ENCODE measurements at regions not wholly inside any gene's neighbourhood (a gene's known extent, or its start where the extent isn't known, plus 50 kb on each side); places are given as distances from the start of the nearest gene placed in this dataset.

DNA sequence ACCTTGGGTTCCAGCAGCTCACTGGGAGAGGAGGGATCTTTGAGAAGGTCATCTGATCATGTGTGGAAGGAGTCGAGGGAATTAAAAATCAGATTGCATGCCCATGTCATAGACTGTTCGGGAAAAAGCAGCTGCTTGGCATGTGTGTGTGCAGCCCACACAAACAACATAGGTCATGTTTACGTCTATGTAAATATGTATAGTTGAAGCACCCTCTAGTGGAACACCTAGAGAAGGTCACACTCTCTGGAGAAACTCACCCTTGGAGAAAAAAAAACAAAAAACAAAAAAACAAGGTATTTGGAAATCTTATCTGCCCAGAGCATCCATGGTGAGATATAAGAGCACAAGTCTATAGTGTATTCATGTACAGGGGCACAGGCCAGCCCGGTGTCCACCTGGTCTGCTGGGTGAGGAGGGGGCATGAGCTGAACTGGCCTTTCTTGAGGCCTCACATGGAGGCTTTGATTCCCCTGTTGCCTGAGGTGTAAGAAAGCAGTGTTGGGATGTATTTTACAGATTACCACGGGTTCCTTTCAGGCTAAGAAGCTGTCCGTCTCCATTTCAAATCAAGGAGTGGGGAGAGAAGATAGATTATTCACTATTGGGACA, 98.0 kb downstream of the NPY start:
- no peak for DNase-seq
- TF ChIP-seq POLR2A (IDR thresholded peaks at IDR 0.05): no peak
- TF ChIP-seq, protein P1, sequence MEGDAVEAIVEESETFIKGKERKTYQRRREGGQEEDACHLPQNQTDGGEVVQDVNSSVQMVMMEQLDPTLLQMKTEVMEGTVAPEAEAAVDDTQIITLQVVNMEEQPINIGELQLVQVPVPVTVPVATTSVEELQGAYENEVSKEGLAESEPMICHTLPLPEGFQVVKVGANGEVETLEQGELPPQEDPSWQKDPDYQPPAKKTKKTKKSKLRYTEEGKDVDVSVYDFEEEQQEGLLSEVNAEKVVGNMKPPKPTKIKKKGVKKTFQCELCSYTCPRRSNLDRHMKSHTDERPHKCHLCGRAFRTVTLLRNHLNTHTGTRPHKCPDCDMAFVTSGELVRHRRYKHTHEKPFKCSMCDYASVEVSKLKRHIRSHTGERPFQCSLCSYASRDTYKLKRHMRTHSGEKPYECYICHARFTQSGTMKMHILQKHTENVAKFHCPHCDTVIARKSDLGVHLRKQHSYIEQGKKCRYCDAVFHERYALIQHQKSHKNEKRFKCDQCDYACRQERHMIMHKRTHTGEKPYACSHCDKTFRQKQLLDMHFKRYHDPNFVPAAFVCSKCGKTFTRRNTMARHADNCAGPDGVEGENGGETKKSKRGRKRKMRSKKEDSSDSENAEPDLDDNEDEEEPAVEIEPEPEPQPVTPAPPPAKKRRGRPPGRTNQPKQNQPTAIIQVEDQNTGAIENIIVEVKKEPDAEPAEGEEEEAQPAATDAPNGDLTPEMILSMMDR (IDR thresholded peaks at IDR 0.05): peak in 3 of 6 experiments; percentile 16 to 30 (median 18)
- no peak overlapping the region for H3K4me3 ChIP-seq (replicated peaks in 1 of 3)
- intact Hi-C loops (cut with DNase I): no loop called here
- H3K9me3 ChIP-seq: no peaks in the 10 kb centered on the region
- WGBS, 2 donors: 50 to 57% methylated on average over 6 of the region's 6 CpGs
- no peaks in the 10 kb centered on the region for H3K4me1 ChIP-seq
- H3K27ac ChIP-seq: no peak overlapping the region
- no peaks in the 10 kb centered on the region for H3K27me3 ChIP-seq
- H3K36me3 ChIP-seq: no peaks in the 10 kb centered on the region

DNA sequence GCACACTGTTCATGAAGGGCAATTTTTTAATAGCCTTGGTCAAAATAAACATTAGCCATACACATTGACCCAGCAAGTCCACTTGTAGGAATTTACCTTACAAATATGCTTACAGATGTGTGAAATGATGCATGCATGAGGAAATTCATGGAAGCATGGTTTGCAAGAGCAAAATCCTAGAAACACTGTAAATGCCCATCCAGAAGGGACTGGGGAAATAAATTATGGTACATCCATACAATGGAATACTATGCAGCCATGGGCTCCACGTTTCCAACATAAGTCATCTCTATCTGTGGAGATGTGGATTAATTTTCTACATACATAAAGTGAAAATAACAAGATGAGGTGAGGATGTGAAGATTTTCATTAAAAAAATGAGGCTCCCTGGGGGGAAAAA, 99.1 kb downstream of the NPY start:
- 86 to 97% methylated on average over 1 of the region's 1 CpG for WGBS, 2 donors
- H3K4me1 ChIP-seq: peaks cover 0 to 3% of the 10 kb centered on the region in 2 donors
- no peak for DNase-seq
- intact Hi-C loops (cut with DNase I): no loop called here
- no peaks in the 10 kb centered on the region for H3K9me3 ChIP-seq
- H3K27ac ChIP-seq: no peak overlapping the region
- no peaks in the 10 kb centered on the region for H3K27me3 ChIP-seq
- H3K36me3 ChIP-seq: no peaks in the 10 kb centered on the region
- H3K4me3 ChIP-seq (replicated peaks in 1 of 3): no peak overlapping the region
- TF ChIP-seq POLR2A (IDR thresholded peaks at IDR 0.05): no peak
- TF ChIP-seq, protein P1 (IDR thresholded peaks at IDR 0.05): no peak

DNA sequence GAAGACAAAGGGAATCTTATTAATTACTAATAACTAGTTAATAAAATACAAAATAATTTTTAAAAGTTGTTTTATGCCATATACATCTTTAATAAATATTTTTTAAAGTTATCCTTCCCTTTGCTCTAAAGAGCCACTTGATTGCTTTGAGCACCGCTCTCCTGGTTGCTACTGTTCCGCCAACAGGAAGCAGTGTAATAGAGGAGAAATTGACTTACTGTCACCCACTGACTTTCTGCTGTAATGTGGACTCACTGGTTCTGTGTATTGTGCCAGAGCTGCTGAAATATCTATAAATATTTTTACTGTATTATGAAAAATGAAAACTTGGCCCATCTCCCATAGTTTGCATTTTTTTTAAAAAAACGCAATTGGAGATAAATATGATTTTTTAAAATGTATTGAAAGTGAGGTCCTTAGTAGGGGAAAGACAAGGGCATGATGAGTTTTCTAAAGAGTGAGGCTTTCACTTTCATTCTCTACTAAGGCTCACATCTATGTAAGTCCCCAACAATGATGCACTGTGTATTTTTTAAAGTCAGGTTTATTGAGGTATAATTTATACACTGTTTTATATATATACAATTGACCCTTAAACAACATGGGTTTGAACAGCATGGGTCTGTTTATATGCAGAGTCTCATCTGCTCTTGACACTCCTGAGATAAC, 100.5 kb downstream of the NPY start:
- WGBS, 2 donors: 81 to 83% methylated on average over 3 of the region's 3 CpGs
- TF ChIP-seq, protein P1 (IDR thresholded peaks at IDR 0.05): no peak
- Histone ChIP-seq H3K27ac (no peak overlapping the region), H3K9me3 (no peaks in the 10 kb centered on the region), H3K27me3 (no peaks in the 10 kb centered on the region), H3K4me3 (replicated peaks in 1 of 3) (no peak overlapping the region), H3K36me3 (no peaks in the 10 kb centered on the region), H3K4me1 (peaks cover 0 to 10% of the 10 kb centered on the region in 2 donors)
- intact Hi-C loops (cut with DNase I): no loop called here
- DNase-seq: no peak

DNA sequence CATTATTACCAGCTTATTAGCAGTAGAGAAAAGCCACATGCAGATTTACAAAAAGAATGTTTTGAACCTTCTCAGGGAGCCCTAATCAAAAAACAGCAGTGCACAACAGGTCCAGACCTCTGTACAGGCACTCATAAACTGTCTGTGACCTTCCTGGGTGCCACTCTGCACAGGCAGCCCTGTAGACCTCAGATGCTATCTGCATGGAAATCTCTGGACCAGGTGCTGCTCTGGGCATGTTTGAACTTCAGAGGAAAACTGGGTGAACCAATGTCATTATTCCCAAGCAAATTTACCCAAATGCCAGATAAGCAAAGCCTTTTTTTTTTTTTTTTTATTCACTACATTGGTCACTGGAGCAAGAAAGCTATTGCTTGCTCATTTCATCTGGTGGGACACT, 104.2 kb downstream of the NPY start:
- no peaks in the 10 kb centered on the region for H3K27me3 ChIP-seq
- intact Hi-C loops (cut with DNase I): no loop called here

More for the DNA sequence above, 104.2 kb downstream of the NPY start:
- Histone ChIP-seq H3K9me3 (no peaks in the 10 kb centered on the region), H3K36me3 (no peaks in the 10 kb centered on the region), H3K4me1 (peaks cover 0 to 10% of the 10 kb centered on the region in 2 donors), H3K27ac (no peak overlapping the region), H3K4me3 (replicated peaks in 1 of 3) (no peak overlapping the region)
- TF ChIP-seq POLR2A (IDR thresholded peaks at IDR 0.05): no peak
- TF ChIP-seq, protein P1 (IDR thresholded peaks at IDR 0.05): no peak
- DNase-seq: no peak

Measured in thyroid gland (tissue), 4 donors.